ENCODE measurements at regions not wholly inside any gene's neighbourhood (a gene's known extent, or its start where the extent isn't known, plus 50 kb on each side); places are given as distances from the start of the nearest gene placed in this dataset.
A peak's percentile ranks its signal among the peaks of the same experiment; 100 is the strongest.

DNA sequence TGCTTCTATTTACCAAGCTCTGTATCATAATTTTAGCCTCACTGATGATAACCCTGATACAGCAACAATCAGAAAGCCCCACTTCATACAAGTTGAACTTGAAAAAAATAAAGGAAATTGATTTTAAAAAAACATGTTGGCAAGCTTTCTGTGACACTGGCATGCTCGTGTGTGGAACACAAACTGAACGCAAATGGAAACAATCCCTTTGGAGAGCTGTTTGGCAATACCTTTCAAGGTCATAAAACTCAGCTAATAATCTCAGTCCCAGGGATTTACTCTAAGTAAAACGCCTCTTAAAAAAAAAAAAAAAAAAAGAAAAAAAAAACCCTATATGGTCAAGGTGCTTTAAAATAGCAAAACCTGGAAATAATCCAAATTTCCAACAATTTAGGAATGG is 166.7 kb upstream of the BCL6 start:
- TF ChIP-seq, protein P1, sequence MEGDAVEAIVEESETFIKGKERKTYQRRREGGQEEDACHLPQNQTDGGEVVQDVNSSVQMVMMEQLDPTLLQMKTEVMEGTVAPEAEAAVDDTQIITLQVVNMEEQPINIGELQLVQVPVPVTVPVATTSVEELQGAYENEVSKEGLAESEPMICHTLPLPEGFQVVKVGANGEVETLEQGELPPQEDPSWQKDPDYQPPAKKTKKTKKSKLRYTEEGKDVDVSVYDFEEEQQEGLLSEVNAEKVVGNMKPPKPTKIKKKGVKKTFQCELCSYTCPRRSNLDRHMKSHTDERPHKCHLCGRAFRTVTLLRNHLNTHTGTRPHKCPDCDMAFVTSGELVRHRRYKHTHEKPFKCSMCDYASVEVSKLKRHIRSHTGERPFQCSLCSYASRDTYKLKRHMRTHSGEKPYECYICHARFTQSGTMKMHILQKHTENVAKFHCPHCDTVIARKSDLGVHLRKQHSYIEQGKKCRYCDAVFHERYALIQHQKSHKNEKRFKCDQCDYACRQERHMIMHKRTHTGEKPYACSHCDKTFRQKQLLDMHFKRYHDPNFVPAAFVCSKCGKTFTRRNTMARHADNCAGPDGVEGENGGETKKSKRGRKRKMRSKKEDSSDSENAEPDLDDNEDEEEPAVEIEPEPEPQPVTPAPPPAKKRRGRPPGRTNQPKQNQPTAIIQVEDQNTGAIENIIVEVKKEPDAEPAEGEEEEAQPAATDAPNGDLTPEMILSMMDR (IDR thresholded peaks at IDR 0.05), result no peak
- no peak overlapping the region for H3K27ac ChIP-seq
- no peaks in the 10 kb centered on the region for H3K4me1 ChIP-seq
- H3K9me3 ChIP-seq, result no peaks in the 10 kb centered on the region
- DNase-seq (ENCODE audit: low spot score), result no peak
- H3K27me3 ChIP-seq, result no peaks in the 10 kb centered on the region
- no peak overlapping the region for H3K4me3 ChIP-seq
- no peaks in the 10 kb centered on the region for H3K36me3 ChIP-seq

DNA sequence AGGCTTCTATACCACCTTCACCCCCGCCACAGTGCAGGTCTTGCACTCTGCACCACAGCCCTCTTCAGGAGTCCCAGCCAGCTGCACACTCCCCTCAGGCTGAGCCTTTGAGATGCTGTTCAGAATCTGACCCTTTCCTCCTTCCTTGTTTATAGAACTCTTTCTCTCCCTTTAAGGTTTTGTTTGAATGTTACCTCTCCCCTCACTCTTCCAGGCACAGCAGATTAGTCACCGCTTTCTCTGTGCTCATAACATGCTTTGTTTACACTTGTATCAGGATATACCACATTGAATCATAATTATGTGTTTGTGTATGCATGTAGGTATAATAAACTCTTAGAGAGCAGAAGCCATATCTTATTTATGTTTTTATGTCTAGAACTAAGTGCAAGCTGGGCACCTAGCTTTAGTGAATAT is 168.4 kb upstream of the BCL6 start:
- H3K36me3 ChIP-seq, result no peaks in the 10 kb centered on the region
- no peaks in the 10 kb centered on the region for H3K4me1 ChIP-seq
- DNase-seq (ENCODE audit: low spot score), result no peak
- no peaks in the 10 kb centered on the region for H3K27me3 ChIP-seq
- no peaks in the 10 kb centered on the region for H3K9me3 ChIP-seq
- TF ChIP-seq, protein P1 (IDR thresholded peaks at IDR 0.05), result no peak
- peak overlapping the region in 1 of 2 donors; percentile 56 for H3K27ac ChIP-seq
- H3K4me3 ChIP-seq, result no peak overlapping the region

DNA sequence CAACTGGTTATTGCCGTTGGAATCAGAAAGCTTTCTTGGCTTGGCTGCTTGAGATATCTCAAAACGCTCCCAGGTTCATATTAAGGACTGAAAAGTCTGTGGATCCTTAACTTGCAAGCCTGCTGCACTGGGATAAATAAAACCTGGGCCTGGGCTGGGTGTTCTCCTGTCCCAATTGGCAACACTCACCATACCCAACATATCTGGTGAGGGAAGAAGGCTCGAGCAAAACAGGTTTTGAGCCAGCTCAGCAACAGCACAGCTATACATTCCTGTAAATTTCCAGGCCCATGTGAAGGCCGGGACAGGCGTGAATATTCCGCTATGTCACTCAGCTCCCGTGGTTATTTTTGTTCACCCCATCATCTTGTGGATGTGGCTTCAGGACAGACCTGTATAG is 169.0 kb upstream of the BCL6 start:
- Histone ChIP-seq H3K27ac (peak overlapping the region in 1 of 2 donors; percentile 56), H3K27me3 (no peaks in the 10 kb centered on the region), H3K9me3 (no peaks in the 10 kb centered on the region), H3K4me1 (no peaks in the 10 kb centered on the region), H3K4me3 (no peak overlapping the region), H3K36me3 (no peaks in the 10 kb centered on the region)
- DNase-seq (ENCODE audit: low spot score), result no peak
- TF ChIP-seq, protein P1 (IDR thresholded peaks at IDR 0.05), result no peak

DNA sequence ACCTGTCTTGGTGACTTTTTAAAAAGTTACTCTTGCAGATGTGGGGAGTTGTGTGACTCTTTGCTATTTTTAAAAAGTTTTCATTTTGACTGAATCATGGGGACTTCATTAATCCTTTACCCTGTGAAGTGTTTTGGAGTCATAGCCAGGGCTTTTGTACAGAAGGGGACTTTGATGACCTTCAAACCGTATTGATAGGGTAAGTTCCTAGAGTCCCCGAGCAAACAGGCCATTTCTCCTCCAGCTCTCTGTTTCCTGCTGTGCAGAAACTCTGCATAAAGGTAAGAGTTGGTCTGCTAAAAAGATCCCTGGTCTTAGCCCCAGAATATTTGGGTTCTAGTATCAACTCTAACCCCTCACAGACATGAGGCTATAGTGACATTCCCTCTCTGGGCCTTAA is 170.8 kb upstream of the BCL6 start:
- H3K4me1 ChIP-seq, result peaks cover 0 to 3% of the 10 kb centered on the region in 2 donors
- no peaks in the 10 kb centered on the region for H3K9me3 ChIP-seq
- H3K27me3 ChIP-seq, result no peaks in the 10 kb centered on the region
- DNase-seq (ENCODE audit: low spot score), result no peak
- H3K27ac ChIP-seq, result no peak overlapping the region
- no peak overlapping the region for H3K4me3 ChIP-seq
- TF ChIP-seq, protein P1 (IDR thresholded peaks at IDR 0.05), result no peak
- H3K36me3 ChIP-seq, result no peaks in the 10 kb centered on the region

DNA sequence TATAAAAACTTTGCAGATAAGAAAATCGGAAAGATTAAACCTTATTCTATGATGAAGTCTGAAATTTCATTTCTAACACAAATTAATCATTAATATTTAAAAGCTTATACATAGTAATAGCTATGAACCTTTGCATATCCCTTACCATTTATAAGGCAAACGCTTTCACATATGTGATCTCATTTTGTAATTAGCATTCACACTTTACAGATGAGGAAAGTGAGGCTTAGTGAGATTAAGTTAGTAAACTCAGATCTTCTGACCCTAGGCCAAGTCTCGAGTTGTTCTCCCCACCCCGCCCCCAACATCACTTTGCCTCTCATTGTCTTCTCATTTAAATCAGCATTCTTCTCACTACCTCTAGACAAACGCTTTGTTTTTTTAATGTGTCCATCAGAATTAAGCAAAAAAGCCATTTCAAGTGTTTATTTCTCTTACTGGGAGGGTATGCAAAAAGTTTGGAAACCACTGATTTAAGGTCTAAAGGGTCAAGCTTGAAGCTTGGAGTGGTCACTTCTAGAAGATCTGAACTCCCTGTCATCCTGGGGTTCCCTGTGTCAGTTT is 172.9 kb upstream of the BCL6 start:
- Histone ChIP-seq H3K9me3 (no peaks in the 10 kb centered on the region), H3K4me3 (no peak overlapping the region), H3K27ac (no peak overlapping the region), H3K4me1 (peaks cover 0 to 7% of the 10 kb centered on the region in 2 donors), H3K36me3 (no peaks in the 10 kb centered on the region), H3K27me3 (no peaks in the 10 kb centered on the region)
- TF ChIP-seq, protein P1 (IDR thresholded peaks at IDR 0.05), result no peak
- no peak for DNase-seq (ENCODE audit: low spot score)

DNA sequence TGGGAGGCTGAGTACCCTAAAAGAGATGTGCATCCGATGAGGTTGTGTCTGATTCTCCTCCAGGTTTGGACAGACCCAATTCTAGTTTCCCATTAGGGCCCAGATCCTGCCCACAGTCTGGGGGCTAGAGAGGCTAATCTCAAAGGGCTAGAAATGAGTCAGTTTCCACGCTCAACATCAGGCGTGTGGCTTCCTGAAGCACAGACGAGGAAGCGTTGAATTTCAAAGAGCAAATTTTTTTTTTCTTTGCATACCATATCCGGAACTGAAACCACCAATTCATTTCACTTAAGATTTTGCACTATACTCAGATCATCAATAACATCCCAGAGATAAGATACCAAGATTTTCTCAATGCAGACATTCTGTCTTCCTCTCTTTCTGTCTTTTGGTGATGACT is 173.8 kb upstream of the BCL6 start:
- H3K9me3 ChIP-seq, result no peaks in the 10 kb centered on the region
- H3K27ac ChIP-seq, result no peak overlapping the region
- TF ChIP-seq, protein P1 (IDR thresholded peaks at IDR 0.05), result no peak

More for the DNA sequence above, 173.8 kb upstream of the BCL6 start:
- Histone ChIP-seq H3K27me3 (no peaks in the 10 kb centered on the region), H3K4me1 (peaks cover 0 to 7% of the 10 kb centered on the region in 2 donors), H3K4me3 (no peak overlapping the region), H3K36me3 (no peaks in the 10 kb centered on the region)
- DNase-seq (ENCODE audit: low spot score), result no peak
